GM18951 (cell line): ENCODE measurements at regions not wholly inside any gene's neighbourhood (a gene's known extent, or its start where the extent isn't known, plus 50 kb on each side); places are given as distances from the start of the nearest gene placed in this dataset.
"Not testable (repeated sequence)": the region's sequence is repeated elsewhere in the genome, so short reads cannot be mapped to it uniquely, and the experiment has no call there.

Source experiments
- POLR2A ChIP-seq: IDR thresholded peaks from 4 replicates; pipeline ENCODE4 v1.6.1; 2011; ENCODE audit warnings: mild to moderate bottlenecking; ENCODE audit not compliant: insufficient read length, insufficient read depth; ENCODE audit errors: extremely low read depth
- in situ Hi-C: fragments of 300-500 bp; cut with MboI; formaldehyde crosslinking; loops from one replicate; pipeline ENCODE4 v1.12.0; 2022; ENCODE audit warnings: low sequenced_read_pairs, mixed read lengths, inconsistent platforms; ENCODE audit not compliant: unreplicated experiment

DNA sequence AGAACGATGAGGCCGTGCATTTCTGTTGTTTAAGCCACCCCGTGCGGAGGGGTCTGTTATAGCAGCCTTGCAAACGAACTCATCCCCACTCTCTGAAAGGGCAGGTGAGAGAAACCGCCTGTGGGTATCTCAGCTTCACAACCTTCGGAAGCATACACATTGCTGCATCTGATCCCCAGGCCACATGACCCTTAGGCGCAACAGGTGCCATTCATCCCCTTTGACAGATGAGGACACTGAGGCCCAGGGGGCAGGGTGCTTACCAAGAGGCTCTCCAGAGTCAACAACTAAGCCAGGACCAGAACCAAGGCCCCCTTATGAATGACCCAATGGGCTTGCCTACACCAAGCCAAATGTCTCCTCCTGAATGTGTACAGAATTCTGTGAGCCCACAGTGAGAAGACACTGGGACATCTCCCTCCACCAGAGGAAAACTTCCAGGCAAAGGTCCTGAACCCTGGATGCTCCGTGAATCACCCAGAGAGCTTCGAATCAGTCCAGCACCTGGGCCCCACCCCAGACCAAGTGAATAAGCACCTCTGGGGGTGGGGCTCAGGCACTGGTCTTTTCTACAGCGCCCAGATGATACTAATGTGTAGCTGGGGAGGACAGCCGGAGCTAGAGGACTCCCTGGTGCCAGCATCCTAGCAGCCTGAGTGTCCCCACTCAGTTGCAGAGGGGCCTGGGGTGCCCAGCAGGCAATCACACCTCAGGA is 83.2 kb downstream of the BUD13 start:
- in situ Hi-C loops: no loop called here
- TF ChIP-seq POLR2A: no peak

DNA sequence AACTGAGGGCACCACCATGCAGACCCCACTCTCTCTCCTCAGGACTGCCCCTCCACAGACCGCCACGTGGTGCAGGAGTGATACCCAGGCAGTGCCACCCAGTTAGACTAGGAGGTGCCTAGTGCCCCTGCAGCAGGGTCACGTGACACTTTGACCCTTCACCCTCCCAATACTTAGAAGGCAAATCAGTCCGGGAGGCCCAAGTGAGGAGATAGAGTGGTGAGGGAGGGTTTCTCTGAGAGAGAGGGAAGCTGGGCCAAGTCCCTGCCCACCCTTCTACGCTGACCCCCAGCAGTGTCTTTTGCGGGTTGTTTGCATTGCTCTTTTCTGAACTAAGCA is 84.6 kb downstream of the BUD13 start:
- in situ Hi-C loops: no loop called here
- TF ChIP-seq POLR2A: no peak

DNA sequence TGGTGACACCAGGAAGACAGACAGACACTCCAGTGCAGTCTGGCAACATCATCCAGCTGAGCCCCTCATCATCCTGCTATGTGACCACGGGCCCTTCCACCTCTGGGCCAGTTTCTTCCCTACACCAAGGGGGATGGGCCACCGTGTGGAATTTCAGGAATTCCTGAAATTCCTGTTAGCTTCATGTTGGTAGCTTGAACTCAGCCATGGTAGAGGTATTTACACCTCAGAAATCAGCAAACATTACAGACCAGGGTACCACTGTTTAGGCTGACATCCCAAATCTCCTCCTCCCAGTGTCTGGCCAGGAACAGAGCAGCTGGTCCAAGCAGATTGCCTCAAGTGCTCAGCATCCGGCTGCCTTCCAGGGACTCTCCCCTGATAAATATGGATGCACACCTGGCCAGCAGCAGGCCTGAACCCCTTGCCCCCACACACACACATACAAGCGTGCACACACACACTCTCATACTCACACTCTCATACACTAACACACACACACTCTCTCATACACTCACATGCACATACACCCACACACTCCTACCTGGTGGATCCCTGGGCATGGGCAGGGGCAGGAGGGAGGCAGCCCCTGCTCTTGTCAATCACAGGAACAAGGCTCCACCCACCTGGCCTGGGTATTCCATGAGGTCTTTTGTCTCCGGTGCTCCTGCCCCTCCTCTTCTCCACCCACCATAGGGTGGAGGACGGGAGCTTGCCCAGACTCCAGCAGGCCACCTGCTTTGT is 85.2 kb downstream of the BUD13 start:
- in situ Hi-C loops: no loop called here
- no peak for TF ChIP-seq POLR2A

DNA sequence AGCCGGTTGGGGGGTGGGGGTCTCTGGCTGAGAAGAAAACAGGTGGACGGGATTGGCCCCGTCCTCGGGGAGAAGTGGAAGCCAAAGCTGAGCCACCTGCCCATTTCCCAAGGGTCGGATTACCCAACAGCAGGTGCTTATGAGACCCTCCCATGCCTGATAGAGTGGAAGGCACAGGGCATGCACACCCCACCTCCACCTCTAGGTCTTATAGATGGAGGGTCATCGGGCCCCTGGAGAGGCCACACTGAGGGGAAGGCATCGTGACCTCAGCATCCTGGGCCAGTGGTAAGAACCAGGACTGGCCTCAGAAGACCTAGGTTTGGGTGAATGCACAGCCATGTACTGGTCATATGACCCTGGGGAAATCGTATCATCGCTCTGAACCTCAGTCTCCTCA is 85.9 kb downstream of the BUD13 start:
- no peak for TF ChIP-seq POLR2A
- in situ Hi-C loops: no loop called here

DNA sequence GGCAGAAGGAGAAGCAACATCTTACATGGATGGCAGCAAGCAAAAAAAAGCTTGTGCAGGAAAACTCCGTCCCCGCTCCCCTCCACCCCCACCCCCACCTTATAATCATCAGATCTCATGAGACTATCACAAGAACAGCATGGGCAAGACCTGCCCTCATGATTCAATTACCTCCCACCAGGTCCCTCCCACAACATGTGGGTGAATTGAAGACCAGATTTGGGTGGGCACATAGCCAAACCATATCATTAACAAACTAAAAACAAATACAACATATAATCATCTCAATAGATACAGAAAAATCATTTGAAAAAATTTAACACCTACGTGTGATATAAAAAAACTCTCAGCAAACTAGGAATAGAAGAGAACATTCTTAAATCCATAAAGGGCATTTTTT is 88.8 kb downstream of the BUD13 start:
- no peak for TF ChIP-seq POLR2A
- in situ Hi-C loops: no loop called here

DNA sequence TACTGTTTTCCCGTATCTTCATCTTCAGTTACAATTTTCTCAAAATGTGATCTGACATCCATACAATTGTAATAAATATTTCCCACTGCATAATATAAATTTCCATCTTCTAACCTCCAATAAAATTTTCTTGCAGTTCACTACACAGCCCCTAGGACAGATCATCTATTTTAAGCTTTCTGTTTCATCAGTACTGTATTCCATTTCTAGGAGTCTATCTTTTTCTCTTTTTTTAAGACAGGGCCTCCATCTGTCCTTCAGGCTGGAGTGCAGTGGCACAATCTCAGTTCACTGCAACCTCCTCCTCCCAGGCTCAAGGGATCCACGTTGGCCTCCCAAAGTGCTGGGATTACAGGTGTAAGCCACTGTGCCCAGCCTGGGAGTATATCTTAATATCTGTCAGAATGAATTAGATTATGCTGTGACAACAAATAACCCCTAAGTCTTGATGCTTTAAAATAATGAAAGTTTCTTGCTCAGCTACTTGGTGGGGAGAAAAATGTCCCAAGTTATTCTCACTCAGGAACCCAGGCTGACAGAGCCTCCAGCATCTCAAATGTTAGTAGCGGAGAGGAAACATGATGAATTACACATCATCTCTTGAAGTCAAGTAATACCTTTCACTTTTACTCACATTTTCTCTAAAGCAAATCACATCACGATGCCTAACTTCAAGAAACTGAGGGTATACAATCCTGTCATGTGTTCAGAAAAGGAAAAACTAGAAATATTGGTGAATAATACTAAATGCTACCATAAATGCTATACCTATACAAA is 92.2 kb downstream of the BUD13 start:
- in situ Hi-C loops: no loop called here
- TF ChIP-seq POLR2A: no peak

DNA sequence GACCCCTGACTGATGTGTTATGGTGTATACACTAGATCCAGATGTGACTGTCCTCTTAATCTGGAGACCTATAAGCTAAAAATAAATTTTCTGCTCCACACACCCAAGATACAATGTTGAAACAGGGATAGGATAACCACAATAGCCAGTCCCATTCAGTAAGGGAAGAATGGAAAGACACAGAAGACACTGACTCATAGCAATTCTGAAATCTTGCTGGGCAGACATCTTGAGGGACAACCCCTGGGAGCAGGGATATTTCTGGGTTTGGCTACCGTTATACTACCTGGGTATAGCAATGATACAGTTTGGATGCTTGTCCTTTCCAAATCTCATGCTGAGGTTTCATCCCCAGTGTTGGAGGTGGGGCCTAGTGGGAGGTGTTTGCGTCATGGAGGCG is 93.9 kb downstream of the BUD13 start:
- in situ Hi-C loops: no loop called here
- TF ChIP-seq POLR2A: no peak

DNA sequence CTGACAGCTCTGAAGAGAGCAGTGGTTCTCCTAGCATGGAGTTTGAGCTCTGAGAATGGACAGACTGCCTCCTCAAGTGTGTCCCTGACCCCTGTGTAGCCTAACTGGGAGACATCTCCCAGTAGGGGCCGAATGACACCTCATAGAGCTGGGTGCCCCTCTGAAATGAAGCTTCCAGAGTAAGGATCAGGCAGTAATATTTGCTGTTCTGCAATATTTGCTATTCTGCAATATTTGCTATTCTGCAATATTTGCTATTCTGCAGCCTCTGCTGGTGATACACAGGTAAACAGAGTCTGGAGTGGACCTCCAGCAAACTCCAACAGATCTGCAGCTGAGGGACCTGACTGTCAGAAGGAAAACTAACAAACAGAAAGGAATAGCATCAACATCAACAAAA is 105.5 kb downstream of the BUD13 start:
- in situ Hi-C loops: not testable (repeated sequence)

DNA sequence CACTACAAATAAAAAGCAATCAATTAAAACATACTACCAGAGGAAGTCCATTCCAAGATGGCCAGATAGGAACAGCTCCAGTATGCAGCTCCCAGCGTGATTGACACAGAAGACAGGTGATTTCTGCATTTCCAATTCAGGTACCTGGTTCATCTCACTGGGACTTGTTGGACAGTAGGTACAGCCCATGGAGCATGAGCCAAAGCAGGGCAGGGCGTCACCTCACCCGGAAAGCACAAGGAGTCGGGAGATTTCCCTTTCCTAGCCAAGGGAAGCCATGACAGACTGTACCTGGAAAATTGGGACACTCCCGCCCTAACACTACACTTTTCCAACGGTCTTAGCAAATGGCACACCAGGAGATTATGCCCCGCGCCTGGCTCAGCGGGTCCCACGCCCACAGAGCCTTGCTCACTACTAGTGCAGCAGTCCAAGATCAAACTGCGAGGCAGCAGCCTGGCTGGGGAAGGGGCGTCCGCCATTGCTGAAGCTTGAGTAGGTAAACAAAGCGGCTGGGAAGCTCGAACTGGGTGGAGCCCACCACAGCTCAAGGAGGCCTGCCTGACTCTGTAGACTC is 106.0 kb downstream of the BUD13 start:
- in situ Hi-C loops: not testable (repeated sequence)

DNA sequence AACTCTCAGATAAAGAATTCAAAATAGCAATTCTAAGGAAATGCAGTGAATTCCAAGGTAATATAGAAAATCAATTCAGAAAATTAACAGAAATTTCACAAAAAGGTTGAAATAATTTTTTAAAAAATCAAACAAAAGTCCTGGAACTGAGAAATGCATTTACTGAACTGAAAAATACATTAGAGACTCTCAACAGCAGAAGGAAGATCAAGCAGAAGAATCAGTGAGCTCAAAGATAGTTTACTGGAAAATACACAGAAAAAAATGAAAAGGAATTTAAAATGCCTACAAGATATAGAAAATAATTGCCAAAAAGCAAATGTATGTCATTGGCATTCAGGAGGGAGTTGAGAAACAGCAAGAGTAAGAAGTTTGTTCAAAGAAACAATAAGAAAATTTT is 107.3 kb downstream of the BUD13 start:
- no peak for TF ChIP-seq POLR2A
- in situ Hi-C loops: no loop called here

DNA sequence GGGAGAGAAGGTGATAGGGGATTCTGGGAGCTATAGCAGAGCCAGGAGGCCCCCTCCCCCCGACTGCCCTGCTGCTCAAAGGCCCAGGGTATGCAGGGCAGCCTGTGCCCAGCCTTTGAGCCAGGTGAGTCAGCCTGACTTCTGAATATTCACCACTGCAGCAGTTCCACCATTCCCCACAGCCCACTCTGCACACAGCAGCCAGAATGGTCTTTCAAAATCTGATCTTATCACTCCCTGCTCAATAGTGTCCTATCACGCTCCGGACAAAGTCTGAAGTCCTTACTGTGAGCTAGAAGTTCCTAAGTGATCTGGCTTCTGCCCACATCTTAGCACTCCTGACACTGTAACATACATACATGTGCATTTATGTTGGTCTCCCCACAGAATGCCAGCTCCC is 111.7 kb downstream of the BUD13 start:
- in situ Hi-C loops: no loop called here
- no peak for TF ChIP-seq POLR2A

DNA sequence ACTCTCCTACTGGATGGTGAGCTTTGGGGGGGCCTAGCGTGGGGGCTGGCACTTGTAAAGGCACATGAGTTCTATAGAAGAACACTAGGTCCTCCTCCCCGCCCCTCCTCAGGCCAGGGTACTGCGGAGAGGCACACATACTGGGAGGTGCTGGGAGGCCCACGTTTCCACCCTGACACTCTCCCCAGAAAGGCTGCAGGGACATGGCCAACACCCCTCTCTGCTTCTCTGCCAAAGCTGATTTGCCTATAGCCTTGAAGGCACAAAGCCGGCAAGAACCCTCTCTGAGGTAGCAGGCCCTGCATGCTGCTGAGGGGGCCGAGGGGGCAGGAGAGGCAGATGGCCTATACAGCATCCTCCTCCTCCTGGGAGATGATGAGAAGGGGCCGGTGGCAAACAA is 112.8 kb downstream of the BUD13 start:
- no peak for TF ChIP-seq POLR2A
- in situ Hi-C loops: no loop called here

DNA sequence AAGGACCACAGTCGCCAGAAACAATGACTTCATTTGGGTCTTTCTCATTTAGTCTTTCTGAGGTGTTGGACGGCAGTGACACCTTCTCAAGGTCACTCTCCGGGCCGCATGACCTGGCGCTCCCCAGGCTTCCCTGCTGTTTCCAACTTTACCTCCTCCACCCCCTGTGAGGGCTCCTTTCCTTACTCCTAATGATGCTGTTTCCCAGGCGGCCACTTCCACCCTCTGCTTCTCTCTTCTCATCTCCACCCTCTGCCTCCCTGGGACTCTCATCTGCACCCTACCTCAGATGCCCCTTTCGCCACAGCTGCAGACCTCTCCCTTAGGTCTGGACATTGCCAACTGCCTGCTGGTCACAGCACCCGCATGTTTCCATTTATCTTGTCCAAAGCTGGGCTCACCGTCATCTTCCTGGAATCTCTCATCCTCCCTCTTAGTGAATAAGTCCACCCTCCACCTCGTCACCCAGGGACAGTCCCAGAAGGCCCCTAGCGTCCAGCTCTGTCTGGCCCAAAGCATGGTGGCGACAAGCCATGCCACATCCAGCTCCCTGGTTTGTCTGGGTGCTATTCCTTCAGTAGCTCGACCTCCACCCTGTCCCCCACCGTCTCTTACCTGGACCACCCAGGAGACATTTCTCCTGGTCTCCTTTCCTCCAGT is 113.8 kb downstream of the BUD13 start:
- TF ChIP-seq POLR2A: no peak
- in situ Hi-C loops: no loop called here
